Subcutaneous abdominal adipose tissue (tissue), 5 donors: ENCODE measurements at regions not wholly inside any gene's neighbourhood (a gene's known extent, or its start where the extent isn't known, plus 50 kb on each side); places are given as distances from the start of the nearest gene placed in this dataset.

Experiments used
- H3K27ac ChIP-seq: one replicate; pipeline ENCODE4 v1.7.0; 2013; ENCODE audit warnings: low read depth, mild to moderate bottlenecking, inconsistent platforms, low read length, moderate library complexity
- H3K27me3 ChIP-seq, 5 donors: one replicate each; pipeline ENCODE4 v1.7.0; 2013; ENCODE audit warnings: low read length in 5 of 5, inconsistent platforms in 1 of 5; ENCODE audit not compliant: control insufficient read depth in 5 of 5, insufficient read depth in 4 of 5
- H3K36me3 ChIP-seq, 5 donors: one replicate each; pipeline ENCODE4 v1.7.0; 2013; ENCODE audit warnings: low read length in 5 of 5; ENCODE audit not compliant: control insufficient read depth in 5 of 5, insufficient read depth in 5 of 5
- H3K4me1 ChIP-seq, 5 donors: one replicate each; pipeline ENCODE4 v1.7.0; 2013; ENCODE audit warnings: low read length in 5 of 5, mild to moderate bottlenecking in 3 of 5, moderate library complexity in 1 of 5; ENCODE audit not compliant: control insufficient read depth in 5 of 5, insufficient read depth in 5 of 5
- H3K4me3 ChIP-seq, 5 donors: one replicate each; pipeline ENCODE4 v1.7.0; 2013; ENCODE audit warnings: low read length in 5 of 5, low read depth in 1 of 5
- H3K9ac ChIP-seq, 5 donors: one replicate each; pipeline ENCODE4 v1.7.0; 2013; ENCODE audit warnings: low read length in 5 of 5, mild to moderate bottlenecking in 4 of 5, moderate library complexity in 3 of 5
- H3K9me3 ChIP-seq, 5 donors: one replicate each; pipeline ENCODE4 v1.7.0; 2013; ENCODE audit warnings: low read length in 5 of 5; ENCODE audit not compliant: control insufficient read depth in 5 of 5
- donor health status: healthy.
- donor health status: healthy.
- donor health status: healthy.
- donor health status: healthy.
- donor health status: healthy.

DNA sequence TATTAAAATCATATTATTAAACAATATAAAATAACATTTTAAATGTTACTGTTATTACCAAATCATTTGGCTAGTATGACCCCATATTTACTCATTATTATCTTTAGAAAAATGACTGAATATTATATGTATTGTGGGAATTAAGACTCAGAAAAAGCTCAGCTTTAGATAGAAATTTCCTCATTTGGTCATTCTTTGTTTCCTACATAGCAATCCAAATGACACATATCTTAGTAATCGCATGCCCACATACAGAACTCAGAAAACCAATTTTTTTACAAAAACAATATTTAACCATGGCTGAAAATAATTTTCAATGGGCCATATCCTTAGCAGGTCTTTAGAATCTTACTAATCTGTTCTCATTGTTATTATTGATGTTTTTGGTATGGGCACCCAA is 53.8 kb upstream of the TSLP start:
- no peak overlapping the region for H3K4me3 ChIP-seq
- H3K27ac ChIP-seq: no peak overlapping the region
- H3K9ac ChIP-seq: no peak overlapping the region
- H3K9me3 ChIP-seq: no peaks in the 10 kb centered on the region
- H3K36me3 ChIP-seq: no peaks in the 10 kb centered on the region
- H3K27me3 ChIP-seq: no peaks in the 10 kb centered on the region
- H3K4me1 ChIP-seq: no peaks in the 10 kb centered on the region
